HFFc6 (cell line): ENCODE measurements at regions not wholly inside any gene's neighbourhood (a gene's known extent, or its start where the extent isn't known, plus 50 kb on each side); places are given as distances from the start of the nearest gene placed in this dataset.

Source experiments
- DNase-seq: peaks from one replicate; pipeline ENCODE4 v3.0.0-alpha.2; 2018
- H3K27ac Mint-ChIP-seq: 2 replicates; pipeline ENCODE4 v1.8.0; 2020; ENCODE audit warnings: mild to moderate bottlenecking, mixed read lengths
- H3K27me3 Mint-ChIP-seq: 2 replicates; pipeline ENCODE4 v1.8.0; 2021; ENCODE audit warnings: mild to moderate bottlenecking, moderate library complexity, mixed read lengths; ENCODE audit not compliant: insufficient read depth
- H3K36me3 Mint-ChIP-seq: 2 replicates; pipeline ENCODE4 v1.8.0; 2021; ENCODE audit warnings: low read depth, mixed read lengths
- H3K4me1 Mint-ChIP-seq: 2 replicates; pipeline ENCODE4 v1.8.0; 2020; ENCODE audit warnings: low read depth, mixed read lengths
- H3K4me3 Mint-ChIP-seq: 2 replicates; pipeline ENCODE4 v1.8.0; 2020; ENCODE audit warnings: mild to moderate bottlenecking, moderate library complexity, mixed read lengths
- H3K9me3 Mint-ChIP-seq: 2 replicates; pipeline ENCODE4 v1.8.0; 2020; ENCODE audit warnings: mild to moderate bottlenecking, mixed read lengths
- TF ChIP-seq, protein P1 (sequence below): fragments of 200-600 bp; sonication (generic); IDR thresholded peaks from 2 replicates; pipeline ENCODE4 v1.5.0; 2021; ENCODE audit warnings: antibody characterized with exemption, mild to moderate bottlenecking

GRCh38 chr5:73234204-73234555 lies 61.2 kb downstream of the TMEM174 start:
- Mint-ChIP-seq H3K27ac (no peak overlapping the region), H3K36me3 (no peaks in the 10 kb centered on the region), H3K27me3 (peaks cover 2% of the 10 kb centered on the region; the same call in 1 of the 2 replicates), H3K9me3 (no peaks in the 10 kb centered on the region), H3K4me1 (peaks cover 24% of the 10 kb centered on the region), H3K4me3 (no peak overlapping the region)
- DNase-seq: no peak
- TF ChIP-seq, protein P1, sequence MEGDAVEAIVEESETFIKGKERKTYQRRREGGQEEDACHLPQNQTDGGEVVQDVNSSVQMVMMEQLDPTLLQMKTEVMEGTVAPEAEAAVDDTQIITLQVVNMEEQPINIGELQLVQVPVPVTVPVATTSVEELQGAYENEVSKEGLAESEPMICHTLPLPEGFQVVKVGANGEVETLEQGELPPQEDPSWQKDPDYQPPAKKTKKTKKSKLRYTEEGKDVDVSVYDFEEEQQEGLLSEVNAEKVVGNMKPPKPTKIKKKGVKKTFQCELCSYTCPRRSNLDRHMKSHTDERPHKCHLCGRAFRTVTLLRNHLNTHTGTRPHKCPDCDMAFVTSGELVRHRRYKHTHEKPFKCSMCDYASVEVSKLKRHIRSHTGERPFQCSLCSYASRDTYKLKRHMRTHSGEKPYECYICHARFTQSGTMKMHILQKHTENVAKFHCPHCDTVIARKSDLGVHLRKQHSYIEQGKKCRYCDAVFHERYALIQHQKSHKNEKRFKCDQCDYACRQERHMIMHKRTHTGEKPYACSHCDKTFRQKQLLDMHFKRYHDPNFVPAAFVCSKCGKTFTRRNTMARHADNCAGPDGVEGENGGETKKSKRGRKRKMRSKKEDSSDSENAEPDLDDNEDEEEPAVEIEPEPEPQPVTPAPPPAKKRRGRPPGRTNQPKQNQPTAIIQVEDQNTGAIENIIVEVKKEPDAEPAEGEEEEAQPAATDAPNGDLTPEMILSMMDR: no peak

DNA sequence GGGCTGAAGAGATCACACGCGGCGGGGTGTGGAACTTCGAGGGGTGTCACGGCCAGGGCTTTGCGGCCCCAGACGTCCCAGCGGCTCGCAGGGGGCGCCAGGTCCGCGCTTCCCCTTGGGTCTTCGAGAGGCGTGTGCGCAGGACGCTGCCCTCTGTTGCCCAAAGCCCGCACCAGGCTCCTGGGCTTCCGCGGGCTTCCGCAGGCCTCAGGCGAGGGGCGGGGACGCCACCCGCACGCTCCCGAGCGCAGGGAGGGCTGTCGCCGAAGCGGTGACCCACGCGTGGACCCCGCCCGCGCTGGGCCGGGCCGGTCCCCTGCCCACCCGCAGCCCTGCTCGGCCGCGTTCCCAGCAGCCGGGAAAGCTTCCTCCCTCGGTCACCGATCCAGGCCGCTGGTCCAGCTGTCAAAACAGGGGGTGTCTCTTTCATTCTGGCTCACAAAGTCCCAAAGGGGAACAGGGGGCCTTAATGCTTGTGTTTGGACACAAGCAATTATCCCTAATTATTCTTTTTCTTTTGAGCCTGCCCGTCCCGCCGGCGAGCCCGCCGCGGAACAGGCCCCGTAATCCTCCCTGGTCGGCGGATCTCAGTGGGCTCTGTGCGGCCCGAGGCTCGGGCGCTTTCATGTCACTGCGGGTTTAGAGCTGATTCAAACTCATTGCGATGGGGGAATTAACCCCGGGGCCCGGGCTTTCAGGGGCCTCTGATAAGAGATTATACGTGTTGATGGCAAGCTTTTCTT lies 60.6 kb downstream of the TMEM174 start:
- peaks cover 27% of the 10 kb centered on the region for H3K4me1 Mint-ChIP-seq
- DNase-seq: no peak
- H3K27me3 Mint-ChIP-seq: peaks cover 2% of the 10 kb centered on the region; the same call in 1 of the 2 replicates
- TF ChIP-seq, protein P1: no peak
- H3K27ac Mint-ChIP-seq: no peak overlapping the region
- H3K4me3 Mint-ChIP-seq: no peak overlapping the region
- no peaks in the 10 kb centered on the region for H3K9me3 Mint-ChIP-seq
- H3K36me3 Mint-ChIP-seq: no peaks in the 10 kb centered on the region

DNA sequence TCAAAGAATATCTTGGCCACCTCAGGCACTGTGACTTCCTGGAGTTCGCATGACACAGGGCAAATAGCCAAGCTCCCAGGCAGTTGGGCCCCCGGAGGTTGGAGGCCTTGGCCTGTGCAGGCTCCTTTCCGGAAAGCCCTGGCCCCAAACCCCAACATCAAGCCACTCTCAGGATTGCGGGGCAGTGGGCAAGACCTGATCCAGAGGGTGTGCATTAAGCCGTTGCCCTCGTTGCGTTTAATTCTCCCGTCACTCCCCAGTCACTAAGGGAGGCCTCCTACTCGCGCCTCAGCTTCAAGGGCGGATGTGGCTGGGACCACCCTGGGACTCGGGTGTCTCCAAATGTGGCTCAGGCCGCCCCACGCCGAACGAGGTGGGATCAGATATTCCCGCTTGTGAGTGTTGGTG lies 60.1 kb downstream of the TMEM174 start:
- H3K4me3 Mint-ChIP-seq: no peak overlapping the region
- H3K4me1 Mint-ChIP-seq: peaks cover 27% of the 10 kb centered on the region
- no peak overlapping the region for H3K27ac Mint-ChIP-seq
- H3K9me3 Mint-ChIP-seq: no peaks in the 10 kb centered on the region
- no peaks in the 10 kb centered on the region for H3K36me3 Mint-ChIP-seq
- no peak for DNase-seq
- peaks cover 2% of the 10 kb centered on the region; the same call in 1 of the 2 replicates for H3K27me3 Mint-ChIP-seq
- TF ChIP-seq, protein P1: no peak

DNA sequence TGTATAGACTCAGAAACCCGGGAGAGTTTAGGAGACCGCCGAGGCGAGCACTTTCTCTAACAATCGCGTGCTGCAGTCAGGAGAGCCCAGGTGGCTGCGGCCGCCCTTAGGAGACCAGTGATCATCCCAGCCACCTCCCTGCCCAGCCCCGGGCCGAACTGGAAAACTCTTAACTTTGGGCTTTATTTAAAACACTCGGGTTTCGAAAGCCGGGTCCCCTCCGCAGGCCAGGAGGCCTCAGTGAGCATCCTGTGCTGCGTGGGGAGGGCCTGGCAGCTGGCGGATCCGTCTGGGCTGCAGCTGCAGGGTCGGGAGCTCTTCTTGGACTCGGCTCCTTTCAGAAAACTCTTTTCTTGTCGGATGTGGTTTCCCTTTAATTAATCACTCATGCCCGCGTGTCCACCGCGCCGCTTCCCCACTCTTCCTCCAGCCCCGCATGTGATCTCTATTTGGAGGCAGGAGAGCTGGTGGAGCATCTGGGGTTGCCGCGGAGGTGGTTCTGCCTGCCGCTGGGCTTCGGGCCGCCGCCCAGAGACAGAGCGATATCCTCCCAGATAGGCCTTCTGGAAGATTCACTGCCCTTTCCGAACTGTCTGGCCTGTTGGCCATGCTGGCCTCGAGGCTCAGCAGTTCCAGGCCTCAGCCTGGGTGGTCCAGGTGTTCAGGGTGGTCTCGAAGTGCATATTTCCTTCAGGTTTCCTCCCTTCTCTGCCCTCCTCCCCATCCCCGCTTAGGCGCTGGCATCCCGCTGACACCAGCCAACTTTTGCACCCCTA lies 59.5 kb downstream of the TMEM174 start:
- no peak overlapping the region for H3K4me3 Mint-ChIP-seq
- H3K4me1 Mint-ChIP-seq: peaks cover 27% of the 10 kb centered on the region

DNA sequence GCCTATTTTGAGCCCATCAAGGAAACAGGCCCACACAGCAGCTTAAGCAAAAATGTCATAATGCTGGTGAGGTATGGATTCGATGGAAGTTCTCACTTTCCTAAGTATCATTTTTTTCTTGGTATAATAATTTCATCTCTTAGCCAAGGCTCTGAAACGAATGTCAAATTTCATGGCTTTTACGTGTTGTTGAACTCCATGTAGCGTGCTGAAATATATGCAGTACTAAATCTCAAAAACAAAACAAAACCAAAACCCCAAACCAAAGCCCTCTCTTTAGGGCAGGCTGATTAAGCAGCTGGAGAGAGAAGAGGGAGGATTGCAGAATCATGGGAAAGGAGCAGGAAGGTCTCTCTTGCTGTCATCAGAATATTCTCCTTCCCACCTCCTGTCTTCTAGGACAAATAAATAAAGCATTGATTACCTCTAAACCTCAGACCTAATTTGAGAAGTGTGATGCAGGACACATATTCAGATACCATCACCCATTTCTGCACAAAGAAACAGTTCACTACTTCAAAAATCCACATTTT lies 58.3 kb downstream of the TMEM174 start:
- no peak for DNase-seq
- Mint-ChIP-seq H3K9me3 (no peaks in the 10 kb centered on the region), H3K4me3 (no peak overlapping the region), H3K27ac (no peak overlapping the region), H3K36me3 (no peaks in the 10 kb centered on the region), H3K27me3 (peaks cover 2% of the 10 kb centered on the region; the same call in 1 of the 2 replicates), H3K4me1 (peaks cover 27% of the 10 kb centered on the region)
- TF ChIP-seq, protein P1: no peak

More for the DNA sequence above, 59.5 kb downstream of the TMEM174 start:
- TF ChIP-seq, protein P1: no peak
- no peak overlapping the region for H3K27ac Mint-ChIP-seq
- H3K36me3 Mint-ChIP-seq: no peaks in the 10 kb centered on the region
- no peak for DNase-seq
- H3K27me3 Mint-ChIP-seq: peaks cover 2% of the 10 kb centered on the region; the same call in 1 of the 2 replicates
- no peaks in the 10 kb centered on the region for H3K9me3 Mint-ChIP-seq
